ENCODE measurements at regions not wholly inside any gene's neighbourhood (a gene's known extent, or its start where the extent isn't known, plus 50 kb on each side); places are given as distances from the start of the nearest gene placed in this dataset.

DNA sequence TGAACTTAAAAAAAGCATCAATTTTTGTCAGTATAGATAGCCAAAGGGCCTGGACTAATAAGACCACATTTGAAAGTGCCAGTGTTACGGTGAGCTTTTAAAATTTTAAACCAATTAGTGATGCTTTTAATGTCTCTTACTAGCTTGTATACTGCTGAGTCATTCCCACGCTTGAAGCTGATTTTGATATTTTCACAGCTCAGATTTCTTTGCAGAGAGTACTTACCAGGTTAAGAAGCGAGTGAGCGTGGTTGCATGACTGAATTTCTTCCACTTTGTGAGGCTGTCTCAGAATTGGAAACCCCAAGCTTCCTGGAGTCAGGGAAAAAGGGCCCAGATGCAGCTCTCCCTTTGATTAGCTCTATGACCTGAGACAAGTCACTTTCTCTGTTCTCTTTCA is 74.5 kb upstream of the NBEA start:
- no TSS peak for BruUV-seq (replicated peaks)
- TF ChIP-seq GATA2 (IDR thresholded peaks at IDR 0.05; ENCODE audit: insufficient read depth, insufficient read length, low read depth, low read length) (no peak), EZH2 (IDR thresholded peaks at IDR 0.05; ENCODE audit: borderline replicate concordance, low read depth, low read length, severe bottlenecking) (no peak), FOS (IDR thresholded peaks at IDR 0.05; ENCODE audit: borderline replicate concordance, insufficient read depth, low read length) (no peak), POLR2AphosphoS5 (IDR thresholded peaks at IDR 0.05; ENCODE audit: insufficient read depth, low read depth, low read length) (no peak), POLR2A (IDR thresholded peaks at IDR 0.05; ENCODE audit: low read depth, low read length) (no peak), JUN (IDR thresholded peaks at IDR 0.05; ENCODE audit: borderline replicate concordance, insufficient read depth, insufficient read length, low read depth) (no peak), MYC (IDR thresholded peaks at IDR 0.05; ENCODE audit: low read depth, low read length) (no peak)
- TF ChIP-seq, protein P1, sequence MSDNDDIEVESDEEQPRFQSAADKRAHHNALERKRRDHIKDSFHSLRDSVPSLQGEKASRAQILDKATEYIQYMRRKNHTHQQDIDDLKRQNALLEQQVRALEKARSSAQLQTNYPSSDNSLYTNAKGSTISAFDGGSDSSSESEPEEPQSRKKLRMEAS (IDR thresholded peaks at IDR 0.05; ENCODE audit: insufficient read depth, insufficient read length) = no peak
- TF ChIP-seq, protein P2, sequence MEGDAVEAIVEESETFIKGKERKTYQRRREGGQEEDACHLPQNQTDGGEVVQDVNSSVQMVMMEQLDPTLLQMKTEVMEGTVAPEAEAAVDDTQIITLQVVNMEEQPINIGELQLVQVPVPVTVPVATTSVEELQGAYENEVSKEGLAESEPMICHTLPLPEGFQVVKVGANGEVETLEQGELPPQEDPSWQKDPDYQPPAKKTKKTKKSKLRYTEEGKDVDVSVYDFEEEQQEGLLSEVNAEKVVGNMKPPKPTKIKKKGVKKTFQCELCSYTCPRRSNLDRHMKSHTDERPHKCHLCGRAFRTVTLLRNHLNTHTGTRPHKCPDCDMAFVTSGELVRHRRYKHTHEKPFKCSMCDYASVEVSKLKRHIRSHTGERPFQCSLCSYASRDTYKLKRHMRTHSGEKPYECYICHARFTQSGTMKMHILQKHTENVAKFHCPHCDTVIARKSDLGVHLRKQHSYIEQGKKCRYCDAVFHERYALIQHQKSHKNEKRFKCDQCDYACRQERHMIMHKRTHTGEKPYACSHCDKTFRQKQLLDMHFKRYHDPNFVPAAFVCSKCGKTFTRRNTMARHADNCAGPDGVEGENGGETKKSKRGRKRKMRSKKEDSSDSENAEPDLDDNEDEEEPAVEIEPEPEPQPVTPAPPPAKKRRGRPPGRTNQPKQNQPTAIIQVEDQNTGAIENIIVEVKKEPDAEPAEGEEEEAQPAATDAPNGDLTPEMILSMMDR (IDR thresholded peaks at IDR 0.05; ENCODE audit: extremely low read depth in 1 of 2, insufficient read depth in 1 of 2, low read depth in 1 of 2, low read length in 2 of 2) = no peak
- Histone ChIP-seq H3K79me2 (ENCODE audit: control insufficient read depth, insufficient read depth, low read length) (no peaks in the 10 kb centered on the region), H3K4me1 (ENCODE audit: control insufficient read depth, extremely low read depth, insufficient read depth, low read length) (peaks cover 2% of the 10 kb centered on the region), H3K9ac (replicated peaks; ENCODE audit: extremely low read depth, insufficient read depth, low read length) (no peak overlapping the region), H3K36me3 (ENCODE audit: control insufficient read depth in 2 of 2, extremely low read depth in 1 of 2, insufficient read depth in 2 of 2, low read length in 2 of 2) (no peaks in the 10 kb centered on the region), H3K9me1 (replicated peaks; ENCODE audit: control insufficient read depth, extremely low read depth, insufficient read depth, low read length) (no peaks in the 10 kb centered on the region), H3K4me3 (replicated peaks in 1 of 3; ENCODE audit: insufficient read depth in 1 of 3, low read depth in 1 of 3, low read length in 3 of 3) (no peak overlapping the region), H3K9me3 (replicated peaks; ENCODE audit: control insufficient read depth, insufficient read depth, low read length) (no peaks in the 10 kb centered on the region), H3K27me3 (ENCODE audit: control insufficient read depth in 2 of 2, insufficient read depth in 2 of 2, low read length in 2 of 2) (no peaks in the 10 kb centered on the region), H3K27ac (ENCODE audit: insufficient read depth, low read depth, low read length) (no peak overlapping the region), H4K20me1 (replicated peaks; ENCODE audit: control insufficient read depth, extremely low read depth, insufficient read depth, low read length) (no peaks in the 10 kb centered on the region), H3K4me2 (ENCODE audit: insufficient read depth, low read length) (no peak overlapping the region), H2AFZ (ENCODE audit: low read depth, low read length) (no peak overlapping the region)
- dilution Hi-C loops (cut with MboI; ENCODE audit: extremely low pct_ligation_motif_present, low sequenced_read_pairs) (no loop called here), intact Hi-C loops (cut with micrococcal nuclease) (no loop called here)
- no peak for FAIRE-seq
- ChIA-PET CTCF (interaction anchor here (1.1 kb wide), 1 partner anchor 11 kb away, joined by 3 read pairs; no protein-coding TSS in a partner anchor), POLR2A (no interaction called here)
- no peak for DNase-seq (ENCODE audit: low read depth, low spot score)
